Mesenchymal stem cell (in vitro differentiated cells and primary cell): ENCODE measurements at regions not wholly inside any gene's neighbourhood (a gene's known extent, or its start where the extent isn't known, plus 50 kb on each side); places are given as distances from the start of the nearest gene placed in this dataset.

Experiments
- DNase-seq: peaks from one replicate; pipeline ENCODE4 v3.0.0-alpha.2; 2013
- H2AFZ ChIP-seq: one replicate; pipeline ENCODE4 v1.6.1; 2013; ENCODE audit warnings: low read depth, mild to moderate bottlenecking, control low read depth, inconsistent platforms, low read length, moderate library complexity
- H2AK5ac ChIP-seq: 2 replicates; pipeline ENCODE4 v1.6.1; 2013; ENCODE audit warnings: low read length, moderate library complexity, mild to moderate bottlenecking, inconsistent platforms; ENCODE audit not compliant: severe bottlenecking
- H2BK120ac ChIP-seq: one replicate; pipeline ENCODE4 v1.6.1; 2013; ENCODE audit warnings: low read depth, mild to moderate bottlenecking, inconsistent platforms, low read length, moderate library complexity
- H2BK12ac ChIP-seq, 2 experiments: one replicate each; pipeline ENCODE4 v1.6.1; 2013; ENCODE audit warnings: inconsistent platforms in 2 of 2, low read length in 2 of 2, mild to moderate bottlenecking in 2 of 2, moderate library complexity in 2 of 2, control low read depth in 1 of 2
- H2BK15ac ChIP-seq: one replicate; pipeline ENCODE4 v1.6.1; 2013; ENCODE audit warnings: mild to moderate bottlenecking, low read depth, inconsistent platforms; ENCODE audit not compliant: poor library complexity, severe bottlenecking
- H2BK5ac ChIP-seq: 2 replicates; pipeline ENCODE4 v1.6.1; 2013; ENCODE audit warnings: low read depth, mild to moderate bottlenecking, low read length, control low read depth, inconsistent platforms; ENCODE audit not compliant: poor library complexity, severe bottlenecking
- H3K14ac ChIP-seq, 2 experiments: one replicate each; pipeline ENCODE4 v1.6.1; 2013; ENCODE audit warnings: inconsistent platforms in 2 of 2, low read length in 2 of 2, control low read depth in 1 of 2, mild to moderate bottlenecking in 1 of 2, moderate library complexity in 1 of 2
- H3K18ac ChIP-seq, 2 experiments: one replicate each; pipeline ENCODE4 v1.6.1; 2013; ENCODE audit warnings: inconsistent platforms in 2 of 2, low read length in 2 of 2, control low read depth in 1 of 2, low read depth in 1 of 2, mild to moderate bottlenecking in 1 of 2
- H3K23ac ChIP-seq, 2 experiments: one replicate each; pipeline ENCODE4 v1.6.1; 2013; ENCODE audit warnings: inconsistent platforms in 2 of 2, low read length in 2 of 2, mild to moderate bottlenecking in 2 of 2, moderate library complexity in 2 of 2, control low read depth in 1 of 2
- H3K27ac ChIP-seq: 2 replicates; pipeline ENCODE4 v1.5.1; 2013; ENCODE audit warnings: mild to moderate bottlenecking, moderate library complexity, low read length, control low read depth, inconsistent platforms; ENCODE audit not compliant: poor library complexity, severe bottlenecking
- H3K27me3 ChIP-seq, 2 experiments: 2 replicates each; pipeline versions ENCODE4 v1.6.1 to v1.7.0; 2013; ENCODE audit warnings: low read length in 2 of 2, mild to moderate bottlenecking in 2 of 2, moderate library complexity in 2 of 2, control low read depth in 1 of 2, inconsistent platforms in 1 of 2; ENCODE audit not compliant: control insufficient read depth in 1 of 2, insufficient read depth in 1 of 2
- H3K36me3 ChIP-seq, 2 experiments: 2 replicates each; pipeline versions ENCODE4 v1.6.1 to v1.7.0; 2013; ENCODE audit warnings: low read length in 2 of 2, control low read depth in 1 of 2, inconsistent platforms in 1 of 2, low read depth in 1 of 2, mild to moderate bottlenecking in 1 of 2; ENCODE audit not compliant: insufficient read depth in 2 of 2, control insufficient read depth in 1 of 2
- H3K4ac ChIP-seq, 2 experiments: one replicate each; pipeline ENCODE4 v1.6.1; 2013; ENCODE audit warnings: inconsistent platforms in 2 of 2, low read length in 2 of 2, mild to moderate bottlenecking in 2 of 2, moderate library complexity in 2 of 2, control low read depth in 1 of 2, low read depth in 1 of 2
- H3K4me1 ChIP-seq: 2 replicates; pipeline ENCODE4 v1.6.1; 2013; ENCODE audit warnings: low read depth, low read length, control low read depth; ENCODE audit not compliant: control insufficient read depth, insufficient read depth
- H3K4me2 ChIP-seq: 2 replicates; pipeline ENCODE4 v1.6.1; 2013; ENCODE audit warnings: low read length, mild to moderate bottlenecking, inconsistent platforms; ENCODE audit not compliant: poor library complexity, severe bottlenecking
- H3K4me3 ChIP-seq, 2 experiments: 2 replicates each; pipeline versions ENCODE4 v1.5.1 to v1.7.0; 2013; ENCODE audit warnings: low read length in 2 of 2, mild to moderate bottlenecking in 2 of 2, control low read depth in 1 of 2, low read depth in 1 of 2; ENCODE audit not compliant: insufficient read depth in 1 of 2
- H3K79me1 ChIP-seq: replicated peaks from 2 replicates; pipeline ENCODE4 v1.6.1; 2013; ENCODE audit warnings: mild to moderate bottlenecking, control low read depth, low read length, inconsistent platforms; ENCODE audit not compliant: poor library complexity, severe bottlenecking
- H3K9ac ChIP-seq: 2 replicates; pipeline ENCODE4 v1.7.0; 2013; ENCODE audit warnings: mild to moderate bottlenecking, low read length, moderate library complexity
- H3K9me3 ChIP-seq: 2 replicates; pipeline ENCODE4 v1.7.0; 2013; ENCODE audit warnings: mild to moderate bottlenecking, low read length; ENCODE audit not compliant: control insufficient read depth
- H4K8ac ChIP-seq: one replicate; pipeline ENCODE4 v1.6.1; 2013; ENCODE audit warnings: inconsistent platforms, mild to moderate bottlenecking, low read length, moderate library complexity
- H4K91ac ChIP-seq: one replicate; pipeline ENCODE4 v1.6.1; 2013; ENCODE audit warnings: mild to moderate bottlenecking, low read length, inconsistent platforms
- WGBS: methylation state at CpG from one replicate; pipeline ENCODE4 v1.1.7; 2013; ENCODE audit warnings: mixed read lengths; 5-methylcytosine and 5-hydroxymethylcytosine counted together

DNA sequence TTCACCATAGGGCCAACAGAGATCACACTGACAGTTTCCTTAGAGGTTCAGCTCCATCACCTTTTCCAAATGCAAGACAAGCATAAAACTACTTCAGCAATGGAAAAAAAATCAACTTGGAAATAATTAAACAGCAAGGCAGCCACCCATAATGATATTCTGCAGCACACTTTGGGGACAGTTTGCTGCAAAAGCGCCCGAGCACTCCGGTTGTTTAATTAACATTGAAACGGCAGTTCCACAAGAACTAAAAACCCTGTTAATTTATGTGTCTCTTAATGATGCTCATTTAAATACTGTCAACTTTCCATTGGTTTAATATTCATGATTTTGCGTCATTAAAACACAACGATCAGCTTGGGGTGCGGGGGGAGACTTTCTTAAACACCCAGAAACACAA is 153.2 kb downstream of the ELAVL4 start:
- H3K9me3 ChIP-seq = no peaks in the 10 kb centered on the region
- no peak overlapping the region for H3K18ac ChIP-seq
- H2BK120ac ChIP-seq = no peak overlapping the region
- H3K27ac ChIP-seq = no peak overlapping the region
- no peak overlapping the region for H4K91ac ChIP-seq
- H2AFZ ChIP-seq = no peak overlapping the region
- no peak overlapping the region for H3K4ac ChIP-seq
- no peak overlapping the region for H3K23ac ChIP-seq
- H4K8ac ChIP-seq = no peak overlapping the region
- H2BK12ac ChIP-seq = no peak overlapping the region
- H3K79me1 ChIP-seq = no peaks in the 10 kb centered on the region
- no peak overlapping the region for H3K9ac ChIP-seq
- 85% methylated on average over 4 of the region's 7 CpGs for whole genome bisulfite sequencing
- H3K27me3 ChIP-seq = peaks cover 0 to 3% of the 10 kb centered on the region in 2 experiments
- no peaks in the 10 kb centered on the region for H3K4me1 ChIP-seq
- H3K4me3 ChIP-seq = no peak overlapping the region
- H2BK15ac ChIP-seq = no peak overlapping the region
- H3K36me3 ChIP-seq = no peaks in the 10 kb centered on the region
- no peak overlapping the region for H2AK5ac ChIP-seq
- no peak overlapping the region for H2BK5ac ChIP-seq
- H3K14ac ChIP-seq = no peak overlapping the region
- no peak for DNase-seq
- no peak overlapping the region for H3K4me2 ChIP-seq

DNA sequence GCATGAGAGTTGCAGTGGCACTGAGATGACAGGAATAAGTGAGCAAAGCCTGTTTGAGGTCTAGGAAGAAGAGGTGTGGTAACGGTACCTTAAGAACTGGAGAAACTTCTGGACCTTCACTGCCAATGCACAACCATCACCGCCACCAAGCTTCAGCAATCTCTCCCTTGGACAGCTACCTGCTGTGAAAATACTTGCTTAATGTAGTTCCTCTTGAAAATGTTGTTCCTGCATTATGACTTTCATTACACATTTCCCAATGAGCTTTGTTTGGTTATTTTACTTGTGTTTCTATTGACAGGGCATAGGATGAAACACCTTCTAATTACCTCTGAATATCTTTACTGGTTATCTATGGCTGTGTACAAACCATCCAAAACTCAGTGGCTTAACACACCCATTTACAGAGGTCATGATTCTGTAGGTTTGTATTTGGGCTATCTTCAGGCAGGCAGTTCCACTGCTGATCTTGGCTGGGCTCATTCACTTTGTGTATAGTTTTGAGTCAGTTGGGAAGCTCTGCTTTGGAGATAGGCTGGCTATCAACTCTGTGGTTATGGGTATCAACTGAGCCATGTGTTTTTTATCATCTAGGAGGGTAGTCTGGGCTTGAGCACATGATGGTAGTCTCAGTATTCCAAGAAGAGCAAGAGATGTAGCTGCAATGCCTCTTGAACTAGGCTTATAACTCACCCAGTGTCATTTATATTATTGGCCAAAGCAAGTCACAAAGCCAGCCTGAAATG is 149.4 kb downstream of the ELAVL4 start:
- Histone ChIP-seq H2AK5ac (no peak overlapping the region), H2AFZ (no peak overlapping the region), H3K36me3 (no peaks in the 10 kb centered on the region), H3K9ac (no peak overlapping the region), H3K79me1 (no peaks in the 10 kb centered on the region), H3K4ac (no peak overlapping the region), H3K27ac (no peak overlapping the region), H2BK120ac (no peak overlapping the region), H3K27me3 (peaks cover 0 to 8% of the 10 kb centered on the region in 2 experiments), H2BK5ac (no peak overlapping the region), H2BK12ac (no peak overlapping the region), H2BK15ac (no peak overlapping the region), H3K4me3 (no peak overlapping the region), H4K8ac (no peak overlapping the region), H3K4me2 (no peak overlapping the region), H3K14ac (no peak overlapping the region), H3K18ac (no peak overlapping the region), H4K91ac (no peak overlapping the region), H3K9me3 (no peaks in the 10 kb centered on the region), H3K4me1 (no peaks in the 10 kb centered on the region), H3K23ac (no peak overlapping the region)
- no peak for DNase-seq
- 100% methylated on average over 1 of the region's 2 CpGs for WGBS

DNA sequence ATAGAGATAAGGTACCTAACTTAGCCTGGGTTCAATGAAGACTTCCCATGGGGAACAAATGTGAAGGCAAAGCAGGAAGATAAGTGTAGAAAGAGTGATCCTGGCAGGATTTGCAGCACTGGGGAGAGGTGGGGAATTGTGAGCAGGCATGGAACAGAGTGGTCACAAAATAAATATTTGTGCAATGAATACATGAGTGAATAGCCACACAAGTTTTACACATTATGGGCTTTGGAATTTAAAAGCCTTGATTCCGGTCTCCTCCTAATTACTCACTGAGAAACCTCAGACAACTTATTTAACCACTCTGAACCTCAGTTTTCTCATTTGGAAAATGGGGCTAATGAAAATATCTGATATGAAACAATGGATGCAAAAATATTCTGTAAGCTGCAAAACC is 148.3 kb downstream of the ELAVL4 start:
- no peak for DNase-seq
- Histone ChIP-seq H3K9ac (no peak overlapping the region), H4K91ac (no peak overlapping the region), H3K36me3 (no peaks in the 10 kb centered on the region), H2BK15ac (no peak overlapping the region), H3K9me3 (no peaks in the 10 kb centered on the region), H4K8ac (no peak overlapping the region), H3K4me2 (no peak overlapping the region), H3K79me1 (no peaks in the 10 kb centered on the region), H3K4ac (no peak overlapping the region), H2BK12ac (no peak overlapping the region), H2BK120ac (no peak overlapping the region), H3K23ac (no peak overlapping the region), H3K4me3 (no peak overlapping the region), H2AK5ac (no peak overlapping the region), H3K4me1 (no peaks in the 10 kb centered on the region), H2BK5ac (no peak overlapping the region), H3K27me3 (peaks cover 0 to 8% of the 10 kb centered on the region in 2 experiments), H3K18ac (no peak overlapping the region), H3K14ac (no peak overlapping the region), H2AFZ (no peak overlapping the region), H3K27ac (no peak overlapping the region)
- no CpG with 5 or more reads among the region's 1 CpG for WGBS
